HL-60 (cell line): ENCODE measurements at regions not wholly inside any gene's neighbourhood (a gene's known extent, or its start where the extent isn't known, plus 50 kb on each side); places are given as distances from the start of the nearest gene placed in this dataset.

Experiments used
- CTCF ChIP-seq: IDR thresholded peaks from one replicate; pipeline ENCODE4 v1.5.1; 2011; ENCODE audit warnings: low read length, control low read depth, inconsistent platforms; ENCODE audit not compliant: insufficient read depth
- GABPA ChIP-seq: IDR thresholded peaks from 2 replicates; pipeline ENCODE4 v1.6.1; 2012; ENCODE audit warnings: low read depth
- POLR2AphosphoS5 ChIP-seq: IDR thresholded peaks from 2 replicates; pipeline ENCODE4 v1.6.1; 2012; ENCODE audit warnings: low read depth
- REST ChIP-seq: IDR thresholded peaks from 2 replicates; pipeline ENCODE4 v1.6.1; 2012; ENCODE audit warnings: low read depth; ENCODE audit not compliant: insufficient replicate concordance
- SPI1 ChIP-seq: IDR thresholded peaks from 2 replicates; pipeline ENCODE4 v1.6.1; 2012; ENCODE audit warnings: low read depth, mild to moderate bottlenecking, borderline replicate concordance

DNA sequence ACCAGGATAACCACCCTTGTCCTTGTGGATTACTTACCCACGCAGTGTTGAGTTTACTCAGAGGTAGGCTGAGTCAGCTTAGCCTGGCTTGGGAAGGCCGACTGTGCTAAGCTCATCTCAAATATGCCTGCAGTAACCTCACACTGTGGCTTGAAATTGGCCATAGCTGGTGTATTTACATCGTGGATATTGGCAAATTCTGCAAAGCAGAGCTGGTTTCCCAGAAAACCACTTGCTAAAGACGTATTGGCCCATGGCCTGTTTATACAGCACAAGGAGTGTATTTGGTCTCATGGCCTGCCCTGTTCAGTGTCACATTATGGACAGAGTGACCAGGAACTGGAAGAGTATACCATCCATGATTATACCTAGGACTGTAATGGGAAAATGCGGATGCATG, 170.5 kb upstream of the UBE3A start:
- no peak for TF ChIP-seq CTCF
- no peak for TF ChIP-seq SPI1
- TF ChIP-seq POLR2AphosphoS5: no peak
- no peak for TF ChIP-seq REST
- TF ChIP-seq GABPA: no peak
